ENCODE measurements at regions not wholly inside any gene's neighbourhood (a gene's known extent, or its start where the extent isn't known, plus 50 kb on each side); places are given as distances from the start of the nearest gene placed in this dataset.

- no peak for TF ChIP-seq HNRNPH1 (optimal IDR thresholded peaks at IDR 0.05; ENCODE audit: low read depth, low read length)
Observed at GRCh38 chr1:218636548-218636947, 291.4 kb downstream of the TGFB2 start (continued).

GRCh38 chr1:218640173-218640572 is 295.0 kb downstream of the TGFB2 start:
- H3K9me3 ChIP-seq (ENCODE audit: low read length): no peaks in the 10 kb centered on the region
- TF ChIP-seq ZFP36 (IDR thresholded peaks at IDR 0.05; ENCODE audit: borderline replicate concordance, low read depth, low read length, partially characterized antibody): no peak
- TF ChIP-seq ZNF468 (CRISPR knock-in tag; IDR thresholded peaks at IDR 0.05): no peak
- TF ChIP-seq YEATS4 (CRISPR knock-in tag; IDR thresholded peaks at IDR 0.05; ENCODE audit: borderline replicate concordance): no peak
- TF ChIP-seq ZNF430 (CRISPR knock-in tag; IDR thresholded peaks at IDR 0.05): no peak
- TF ChIP-seq RERE (CRISPR knock-in tag; IDR thresholded peaks at IDR 0.05; ENCODE audit: low read depth): no peak
- TF ChIP-seq GFI1 (CRISPR knock-in tag; IDR thresholded peaks at IDR 0.05; ENCODE audit: borderline replicate concordance): no peak
- no peak for TF ChIP-seq ZNF776 (CRISPR knock-in tag; IDR thresholded peaks at IDR 0.05)
- TF ChIP-seq ZEB1 (IDR thresholded peaks at IDR 0.05; ENCODE audit: insufficient replicate concordance, low read depth): no peak
- TF ChIP-seq ZFAT (CRISPR knock-in tag; conservative IDR thresholded peaks at IDR 0.05): no peak
- H3K27ac ChIP-seq (ENCODE audit: extremely low read length, insufficient read depth, low read length): no peak overlapping the region
- no peak overlapping the region for H3K4me3 ChIP-seq (replicated peaks in 1 of 3; ENCODE audit: insufficient read depth in 1 of 3, low read depth in 2 of 3, low read length in 3 of 3)
- DNase-seq (ENCODE audit: low spot score) (no peak), ATAC-seq (no peak), FAIRE-seq (no peak)
- H3K79me2 ChIP-seq (ENCODE audit: insufficient read depth, low read length): no peaks in the 10 kb centered on the region
- H2AFZ ChIP-seq (ENCODE audit: low read length): no peak overlapping the region
- H3K9ac ChIP-seq (ENCODE audit: insufficient read depth, low read depth, low read length): no peak overlapping the region
- intact Hi-C loops (cut with micrococcal nuclease; ENCODE audit: unreplicated experiment): loop anchor here (10.0 kb wide), 1 partner anchor 305 kb away; no protein-coding TSS in a partner anchor
- WGBS (ENCODE audit: low lambda C conversion rate): 40% methylated on average over 3 of the region's 3 CpGs
- no TSS peak for BruUV-seq (replicated peaks)
- H3K36me3 ChIP-seq (replicated peaks in 1 of 2; ENCODE audit: control insufficient read depth in 1 of 2, insufficient read depth in 2 of 2, low read length in 2 of 2): no peaks in the 10 kb centered on the region
- ChIA-PET POLR2A (no interaction called here), CTCF (ENCODE audit: low intra/inter-chr PET ratio, low total read pairs) (no interaction called here)
- in situ Hi-C loops (cut with HindIII; ENCODE audit: extremely low pct_ligation_motif_present, low pct_unique_long_range_greater_than_20kb): no loop called here
- no peaks in the 10 kb centered on the region for H3K4me1 ChIP-seq (ENCODE audit: insufficient read depth, low read length)
- H4K20me1 ChIP-seq (ENCODE audit: insufficient read depth, low read length): no peaks in the 10 kb centered on the region
- no peaks in the 10 kb centered on the region; a peak in 1 of 5 replicates for H3K27me3 ChIP-seq (ENCODE audit: control insufficient read depth in 1 of 2, insufficient read depth in 2 of 2, low read length in 2 of 2)
- no peak overlapping the region for H3K4me2 ChIP-seq (ENCODE audit: low read depth, low read length)

Data from HepG2 (cell line).